ENCODE measurements at regions not wholly inside any gene's neighbourhood (a gene's known extent, or its start where the extent isn't known, plus 50 kb on each side); places are given as distances from the start of the nearest gene placed in this dataset.
"Not testable (repeated sequence)": the region's sequence is repeated elsewhere in the genome, so short reads cannot be mapped to it uniquely, and the experiment has no call there.

GRCh38 chr7:64433590-64433989 is 119.8 kb downstream of the ZNF736 start:
- Histone ChIP-seq H3K4me3 (replicated peaks in 1 of 4; ENCODE audit: control extremely low read depth in 1 of 4, insufficient read depth in 1 of 4, low read depth in 3 of 4, low read length in 4 of 4) (no peak overlapping the region), H3K27me3 (ENCODE audit: control insufficient read depth, insufficient read depth, low read length) (no peaks in the 10 kb centered on the region), H4K20me1 (ENCODE audit: control insufficient read depth, extremely low read depth, insufficient read depth, low read length) (no peaks in the 10 kb centered on the region), H2AFZ (ENCODE audit: low read length) (no peak overlapping the region), H3K9me3 (ENCODE audit: control insufficient read depth, insufficient read depth, low read depth, low read length) (no peaks in the 10 kb centered on the region), H3K79me2 (ENCODE audit: control insufficient read depth, insufficient read depth, low read length) (no peaks in the 10 kb centered on the region), H3K36me3 (ENCODE audit: control insufficient read depth, insufficient read depth, low read length) (no peaks in the 10 kb centered on the region), H3K4me1 (ENCODE audit: control insufficient read depth, extremely low read depth, insufficient read depth, low read length) (no peaks in the 10 kb centered on the region), H3K4me2 (ENCODE audit: extremely low read depth, insufficient read depth, low read length) (no peak overlapping the region), H3K27ac (ENCODE audit: insufficient read depth, low read length) (no peak overlapping the region), H3K9ac (ENCODE audit: insufficient read depth, low read length) (no peak overlapping the region)
- DNase-seq (ENCODE audit: low read depth in 2 of 2): no peak
- no peak for TF ChIP-seq EZH2 (IDR thresholded peaks at IDR 0.05; ENCODE audit: low read length, missing control alignments)
- TF ChIP-seq, protein P1, sequence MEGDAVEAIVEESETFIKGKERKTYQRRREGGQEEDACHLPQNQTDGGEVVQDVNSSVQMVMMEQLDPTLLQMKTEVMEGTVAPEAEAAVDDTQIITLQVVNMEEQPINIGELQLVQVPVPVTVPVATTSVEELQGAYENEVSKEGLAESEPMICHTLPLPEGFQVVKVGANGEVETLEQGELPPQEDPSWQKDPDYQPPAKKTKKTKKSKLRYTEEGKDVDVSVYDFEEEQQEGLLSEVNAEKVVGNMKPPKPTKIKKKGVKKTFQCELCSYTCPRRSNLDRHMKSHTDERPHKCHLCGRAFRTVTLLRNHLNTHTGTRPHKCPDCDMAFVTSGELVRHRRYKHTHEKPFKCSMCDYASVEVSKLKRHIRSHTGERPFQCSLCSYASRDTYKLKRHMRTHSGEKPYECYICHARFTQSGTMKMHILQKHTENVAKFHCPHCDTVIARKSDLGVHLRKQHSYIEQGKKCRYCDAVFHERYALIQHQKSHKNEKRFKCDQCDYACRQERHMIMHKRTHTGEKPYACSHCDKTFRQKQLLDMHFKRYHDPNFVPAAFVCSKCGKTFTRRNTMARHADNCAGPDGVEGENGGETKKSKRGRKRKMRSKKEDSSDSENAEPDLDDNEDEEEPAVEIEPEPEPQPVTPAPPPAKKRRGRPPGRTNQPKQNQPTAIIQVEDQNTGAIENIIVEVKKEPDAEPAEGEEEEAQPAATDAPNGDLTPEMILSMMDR (conservative IDR thresholded peaks at IDR 0.05 in 1 of 2, IDR thresholded peaks at IDR 0.05 in 1 of 2; ENCODE audit: low read depth in 1 of 2, low read length in 2 of 2): no peak

DNA sequence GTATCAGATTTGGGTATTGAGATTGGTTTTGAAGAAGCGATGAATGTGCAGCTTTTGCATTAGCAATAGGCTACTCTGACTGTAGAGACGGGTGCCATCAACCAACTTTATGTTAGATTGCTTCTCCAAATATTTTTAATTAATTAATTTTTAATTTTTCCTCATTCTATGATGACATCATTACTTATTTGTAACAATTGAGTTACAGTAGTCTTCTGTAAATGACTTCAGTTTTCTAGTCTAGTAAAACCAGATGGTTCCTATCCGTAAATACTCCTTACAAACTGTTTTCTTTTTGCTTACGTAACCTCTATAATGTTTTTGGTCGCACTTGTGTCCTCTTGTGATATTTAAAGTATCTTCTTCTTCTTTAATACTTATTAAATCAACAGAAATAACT is 118.1 kb downstream of the ZNF736 start:
- H3K4me2 ChIP-seq (ENCODE audit: extremely low read depth, insufficient read depth, low read length): no peak overlapping the region
- TF ChIP-seq, protein P1 (conservative IDR thresholded peaks at IDR 0.05 in 1 of 2, IDR thresholded peaks at IDR 0.05 in 1 of 2; ENCODE audit: low read depth in 1 of 2, low read length in 2 of 2): no peak
- no peak for TF ChIP-seq EZH2 (IDR thresholded peaks at IDR 0.05; ENCODE audit: low read length, missing control alignments)
- no peaks in the 10 kb centered on the region for H3K36me3 ChIP-seq (ENCODE audit: control insufficient read depth, insufficient read depth, low read length)
- no peak overlapping the region for H2AFZ ChIP-seq (ENCODE audit: low read length)
- H3K9me3 ChIP-seq (ENCODE audit: control insufficient read depth, insufficient read depth, low read depth, low read length): no peaks in the 10 kb centered on the region
- no peak for DNase-seq (ENCODE audit: low read depth in 2 of 2)
- no peak overlapping the region for H3K4me3 ChIP-seq (replicated peaks in 1 of 4; ENCODE audit: control extremely low read depth in 1 of 4, insufficient read depth in 1 of 4, low read depth in 3 of 4, low read length in 4 of 4)
- H3K9ac ChIP-seq (ENCODE audit: insufficient read depth, low read length): no peak overlapping the region
- H4K20me1 ChIP-seq (ENCODE audit: control insufficient read depth, extremely low read depth, insufficient read depth, low read length): no peaks in the 10 kb centered on the region
- no peaks in the 10 kb centered on the region for H3K79me2 ChIP-seq (ENCODE audit: control insufficient read depth, insufficient read depth, low read length)
- H3K27me3 ChIP-seq (ENCODE audit: control insufficient read depth, insufficient read depth, low read length): no peaks in the 10 kb centered on the region
- H3K4me1 ChIP-seq (ENCODE audit: control insufficient read depth, extremely low read depth, insufficient read depth, low read length): no peaks in the 10 kb centered on the region
- H3K27ac ChIP-seq (ENCODE audit: insufficient read depth, low read length): no peak overlapping the region

GRCh38 chr7:64429232-64429631 is 115.5 kb downstream of the ZNF736 start:
- Histone ChIP-seq H4K20me1 (ENCODE audit: control insufficient read depth, extremely low read depth, insufficient read depth, low read length) (no peaks in the 10 kb centered on the region), H3K79me2 (ENCODE audit: control insufficient read depth, insufficient read depth, low read length) (no peaks in the 10 kb centered on the region), H3K27me3 (ENCODE audit: control insufficient read depth, insufficient read depth, low read length) (no peaks in the 10 kb centered on the region), H3K9me3 (ENCODE audit: control insufficient read depth, insufficient read depth, low read depth, low read length) (no peaks in the 10 kb centered on the region), H3K9ac (ENCODE audit: insufficient read depth, low read length) (no peak overlapping the region), H3K4me3 (replicated peaks in 1 of 4; ENCODE audit: control extremely low read depth in 1 of 4, insufficient read depth in 1 of 4, low read depth in 3 of 4, low read length in 4 of 4) (no peak overlapping the region), H3K36me3 (ENCODE audit: control insufficient read depth, insufficient read depth, low read length) (no peaks in the 10 kb centered on the region), H3K4me2 (ENCODE audit: extremely low read depth, insufficient read depth, low read length) (no peak overlapping the region), H2AFZ (ENCODE audit: low read length) (no peak overlapping the region), H3K4me1 (ENCODE audit: control insufficient read depth, extremely low read depth, insufficient read depth, low read length) (no peaks in the 10 kb centered on the region), H3K27ac (ENCODE audit: insufficient read depth, low read length) (no peak overlapping the region)
- TF ChIP-seq, protein P1 (conservative IDR thresholded peaks at IDR 0.05 in 1 of 2, IDR thresholded peaks at IDR 0.05 in 1 of 2; ENCODE audit: low read depth in 1 of 2, low read length in 2 of 2): no peak
- TF ChIP-seq EZH2 (IDR thresholded peaks at IDR 0.05; ENCODE audit: low read length, missing control alignments): no peak
- DNase-seq (ENCODE audit: low read depth in 2 of 2): no peak

DNA sequence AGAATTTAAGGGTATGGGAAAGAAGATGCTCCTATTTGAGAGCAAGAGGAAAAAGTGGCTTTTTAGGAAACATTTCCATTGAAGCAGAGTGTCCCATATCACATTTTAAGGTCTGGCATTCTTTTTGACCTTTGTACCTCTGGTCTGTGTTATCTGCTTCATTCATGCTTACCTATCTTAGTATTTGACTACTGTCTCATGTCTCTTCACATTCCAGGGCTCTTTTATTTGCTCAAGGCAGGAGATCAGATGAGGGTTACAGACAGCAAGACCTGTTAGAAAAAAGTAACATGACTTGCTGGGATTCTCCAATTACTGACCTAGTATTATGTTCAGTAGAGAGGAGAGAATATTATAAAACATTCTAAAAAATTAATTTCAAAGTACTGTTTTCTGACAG is 111.7 kb downstream of the ZNF736 start:
- H3K27ac ChIP-seq (ENCODE audit: insufficient read depth, low read length); H3K36me3 ChIP-seq (ENCODE audit: control insufficient read depth, insufficient read depth, low read length); H3K4me1 ChIP-seq (ENCODE audit: control insufficient read depth, extremely low read depth, insufficient read depth, low read length); H4K20me1 ChIP-seq (ENCODE audit: control insufficient read depth, extremely low read depth, insufficient read depth, low read length); H3K4me3 ChIP-seq (replicated peaks in 1 of 4; ENCODE audit: control extremely low read depth in 1 of 4, insufficient read depth in 1 of 4, low read depth in 3 of 4, low read length in 4 of 4); H2AFZ ChIP-seq (ENCODE audit: low read length); H3K4me2 ChIP-seq (ENCODE audit: extremely low read depth, insufficient read depth, low read length); H3K9ac ChIP-seq (ENCODE audit: insufficient read depth, low read length); H3K79me2 ChIP-seq (ENCODE audit: control insufficient read depth, insufficient read depth, low read length); DNase-seq (ENCODE audit: low read depth in 2 of 2); H3K27me3 ChIP-seq (ENCODE audit: control insufficient read depth, insufficient read depth, low read length); H3K9me3 ChIP-seq (ENCODE audit: control insufficient read depth, insufficient read depth, low read depth, low read length): not testable (repeated sequence)

Data from fibroblast of lung (primary cell).